Loucy (cell line): ENCODE measurements at regions not wholly inside any gene's neighbourhood (a gene's known extent, or its start where the extent isn't known, plus 50 kb on each side); places are given as distances from the start of the nearest gene placed in this dataset.

ENCODE experiments used
- CTCF ChIP-seq: fragments of 200-600 bp; sonication (generic); conservative IDR thresholded peaks from 2 replicates; pipeline ENCODE4 v1.5.1; 2014; ENCODE audit warnings: mild to moderate bottlenecking, antibody characterized with exemption, low read length
- EZH2phosphoT487 ChIP-seq: fragments of 200-600 bp; IDR thresholded peaks from 2 replicates; pipeline ENCODE4 v1.6.1; 2018; ENCODE audit warnings: antibody characterized with exemption, mild to moderate bottlenecking, moderate library complexity, borderline replicate concordance

DNA sequence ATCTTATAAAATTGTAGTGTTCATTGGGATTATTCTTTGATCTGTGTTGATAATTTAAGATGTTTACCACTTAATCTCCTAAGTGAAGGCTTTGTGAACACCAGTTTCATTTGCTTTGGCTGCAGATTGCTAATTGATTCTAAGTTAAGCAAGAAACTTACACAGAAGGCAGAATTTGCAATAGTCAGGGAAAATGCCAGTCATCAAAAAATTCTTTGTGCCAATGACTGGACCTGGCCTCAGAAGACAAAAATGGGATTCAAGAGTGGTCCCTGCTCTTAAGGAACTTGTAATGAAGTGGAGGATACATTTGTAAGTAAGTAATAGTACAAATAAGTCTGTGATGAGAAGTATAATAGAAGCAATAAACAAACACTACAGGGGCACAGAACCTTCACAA is 63.3 kb upstream of the EXOC2 start:
- TF ChIP-seq CTCF (no peak), EZH2phosphoT487 (no peak)
